ENCODE measurements at regions not wholly inside any gene's neighbourhood (a gene's known extent, or its start where the extent isn't known, plus 50 kb on each side); places are given as distances from the start of the nearest gene placed in this dataset.

- no peak for DNase-seq
Observed at GRCh38 chr1:10897981-10898728, 101.7 kb upstream of the CASZ1 start.

- DNase-seq: no peak
Observed at GRCh38 chr1:10898921-10899320, 102.5 kb upstream of the CASZ1 start.

DNA sequence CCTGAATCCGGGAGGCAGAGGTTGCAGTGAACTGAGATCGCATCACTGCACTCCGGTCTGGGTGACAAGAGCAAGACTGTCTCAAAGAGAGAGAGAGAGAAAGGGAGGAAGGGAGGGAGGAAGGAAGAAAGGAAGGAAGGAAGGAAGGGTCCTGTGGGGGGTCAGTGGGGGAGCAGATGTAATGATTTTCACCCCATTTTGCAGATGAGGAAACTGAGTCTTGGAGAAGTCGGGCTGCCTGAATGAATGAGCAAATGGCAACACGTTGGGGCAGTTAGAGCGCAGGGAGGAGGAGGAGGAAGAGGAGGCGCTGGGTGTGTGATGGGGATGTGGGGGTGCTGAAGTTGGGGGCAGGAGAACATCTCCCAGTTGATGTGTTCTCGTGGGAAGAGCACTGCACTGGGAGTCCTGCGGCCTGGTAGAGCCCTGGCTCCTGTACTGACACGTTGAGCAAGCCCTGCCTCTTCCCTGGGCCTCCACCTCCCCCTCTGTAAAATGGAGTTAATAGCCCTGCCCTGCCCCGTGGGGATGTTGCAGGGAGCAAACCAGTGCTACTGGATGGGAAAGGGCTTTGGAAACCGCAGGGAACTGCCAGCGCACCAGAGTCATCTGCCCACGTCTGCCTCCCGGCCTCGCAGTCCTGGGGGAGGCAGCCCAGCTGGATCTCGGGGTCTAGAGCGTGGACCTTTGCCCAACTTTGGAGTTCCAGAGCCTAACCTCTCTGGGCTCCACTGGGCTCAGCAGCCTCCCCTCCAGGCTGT, 103.2 kb upstream of the CASZ1 start:
- no peak for DNase-seq

DNA sequence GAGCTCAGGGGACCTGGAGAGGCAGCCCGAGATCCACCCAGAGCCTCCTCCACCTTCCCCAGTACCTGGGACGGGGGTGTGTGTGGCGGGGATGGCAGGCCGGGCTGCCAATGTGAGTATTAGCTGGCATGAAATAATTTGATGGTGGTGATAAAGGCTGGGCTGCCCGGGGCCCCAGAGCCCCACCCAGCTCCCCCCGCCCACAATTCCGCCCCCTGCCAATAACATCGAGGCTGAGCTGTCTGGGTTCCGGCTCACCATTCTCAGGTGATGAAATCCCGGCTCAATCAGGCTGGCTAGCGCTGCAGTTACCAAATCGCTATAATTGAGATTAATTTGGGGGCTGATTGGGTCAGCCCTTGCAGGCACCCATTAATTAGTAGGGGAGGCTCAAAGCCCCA, 103.8 kb upstream of the CASZ1 start:
- DNase-seq: no peak

GRCh38 chr1:10900691-10901090, 104.2 kb upstream of the CASZ1 start:
- DNase-seq: no peak

- no peak for DNase-seq
Observed at GRCh38 chr1:10901091-10901890, 104.8 kb upstream of the CASZ1 start.

GRCh38 chr1:10901891-10902805, 105.7 kb upstream of the CASZ1 start:
- no peak for DNase-seq

DNA sequence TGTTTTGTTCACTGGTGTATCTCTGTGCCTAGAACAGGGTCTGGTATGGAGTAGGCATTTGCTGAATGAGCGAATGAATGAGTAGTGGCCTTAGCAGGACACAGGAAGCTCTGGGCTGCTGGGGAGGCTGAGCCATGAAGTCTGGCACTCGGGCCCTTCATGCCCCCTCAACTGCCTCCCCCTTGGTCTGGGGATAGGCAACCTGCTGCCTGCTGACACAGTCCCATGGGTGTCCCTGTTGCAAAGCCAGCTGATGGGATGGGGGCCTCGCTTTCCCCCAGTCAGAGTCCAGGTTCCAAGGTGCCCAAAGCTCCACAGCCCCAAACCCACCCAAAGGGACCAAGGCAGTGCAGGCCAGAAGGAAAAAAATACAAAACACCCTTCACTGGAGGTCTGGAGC, 107.0 kb upstream of the CASZ1 start:
- DNase-seq: no peak

DNA sequence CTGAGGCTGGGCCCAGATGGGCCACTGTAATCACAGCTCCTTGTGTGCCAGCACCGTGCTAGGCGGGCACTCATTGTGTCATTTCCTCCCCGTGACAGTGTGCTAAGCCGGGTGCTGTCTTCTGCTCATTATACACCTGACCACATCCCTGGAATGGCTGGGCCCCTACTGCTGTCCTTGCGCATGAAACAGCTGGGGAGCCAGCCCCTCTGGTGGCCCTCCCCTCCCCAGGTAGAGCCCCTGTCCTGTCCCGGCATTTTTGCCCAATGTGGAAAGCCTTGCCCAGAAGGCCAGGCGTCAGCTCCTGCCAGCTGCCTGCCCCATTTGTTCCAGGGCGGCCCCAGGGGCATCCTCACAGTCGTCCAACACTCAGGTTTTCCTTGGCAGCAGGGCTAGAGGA, 107.4 kb upstream of the CASZ1 start:
- no peak for DNase-seq

DNA sequence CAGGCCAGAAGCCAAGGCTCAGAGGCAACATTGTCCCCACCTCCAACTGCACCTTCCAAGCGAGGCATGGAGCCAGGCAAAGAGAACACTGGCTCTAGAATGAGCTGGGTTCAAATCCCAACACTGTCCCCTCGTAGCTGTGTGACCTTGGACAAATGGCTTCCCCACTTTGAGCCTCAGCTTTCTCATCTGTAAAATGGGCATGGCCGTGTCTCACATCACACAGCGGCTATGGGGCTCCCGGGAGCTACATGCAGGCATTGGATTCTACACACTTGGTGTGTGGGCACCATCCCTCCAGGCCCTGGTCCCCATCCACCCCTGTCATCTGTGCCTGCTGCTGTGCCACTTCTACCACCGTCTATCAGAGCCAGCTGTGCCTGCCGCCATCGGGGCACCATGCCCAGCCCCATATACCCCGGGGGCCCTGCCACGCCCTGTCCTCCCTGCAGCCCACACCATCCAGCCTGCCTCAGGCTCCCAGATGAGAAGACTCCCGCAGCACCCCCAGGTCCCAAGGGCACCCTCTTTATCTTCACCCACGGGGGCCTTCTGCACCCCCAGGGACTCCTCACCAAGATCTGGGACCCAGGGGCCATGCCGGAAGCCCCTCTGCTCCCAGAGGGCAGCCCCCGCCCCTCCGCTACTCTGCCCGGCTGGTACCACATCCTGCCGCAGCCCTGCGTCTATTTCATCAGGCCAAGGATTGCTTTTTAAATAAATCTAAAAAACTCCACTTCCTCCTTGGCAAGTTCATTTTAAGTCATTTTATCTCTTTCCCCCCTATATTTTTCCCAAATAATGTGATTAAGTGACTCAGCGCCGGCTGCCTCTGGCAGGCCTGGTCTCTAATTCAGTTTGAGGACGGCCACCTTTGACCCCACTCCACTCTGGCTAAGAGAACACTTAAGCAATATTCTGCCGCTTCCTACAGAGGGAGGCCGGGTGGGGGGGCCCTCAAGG, 107.8 kb upstream of the TARDBP start:
- no peak for DNase-seq

- DNase-seq: no peak
Observed at GRCh38 chr1:10905841-10906655, 106.4 kb upstream of the TARDBP start.

GRCh38 chr1:10906866-10907519, 105.5 kb upstream of the TARDBP start:
- DNase-seq: no peak

- no peak for DNase-seq
Observed at GRCh38 chr1:10908266-10908665, 104.2 kb upstream of the TARDBP start.

- DNase-seq: peak; percentile 37
Observed at GRCh38 chr1:10909697-10910680, 102.5 kb upstream of the TARDBP start.

GRCh38 chr1:10910681-10911489, 101.6 kb upstream of the TARDBP start:
- no peak for DNase-seq

- no peak for DNase-seq
Observed at GRCh38 chr1:10911490-10912166, 100.8 kb upstream of the TARDBP start.

DNA sequence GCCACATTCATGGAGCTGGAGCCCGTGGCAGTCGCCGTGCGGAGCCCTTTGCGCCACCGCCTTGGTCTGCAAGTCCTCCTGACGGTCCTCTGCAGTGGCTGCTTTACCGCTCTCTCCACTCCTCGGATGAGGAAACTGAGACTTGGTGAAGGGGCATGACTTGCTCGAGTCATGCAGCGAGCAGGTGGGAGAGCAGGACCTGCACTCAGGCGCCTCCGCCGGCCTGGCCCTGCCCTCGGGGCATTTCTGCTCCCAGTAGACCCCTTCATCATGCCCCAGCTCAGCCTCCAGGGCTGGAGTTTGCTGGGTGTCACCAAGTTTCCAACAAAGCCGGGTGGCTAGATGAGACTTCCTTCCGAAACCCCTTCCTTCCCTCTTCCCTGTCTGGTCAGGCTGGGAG, 100.0 kb upstream of the TARDBP start:
- DNase-seq: no peak
